ENCODE measurements at regions not wholly inside any gene's neighbourhood (a gene's known extent, or its start where the extent isn't known, plus 50 kb on each side); places are given as distances from the start of the nearest gene placed in this dataset.

- TF ChIP-seq CTCF (IDR thresholded peaks at IDR 0.05; ENCODE audit: borderline replicate concordance, extremely low read depth, low read length, poor library complexity, severe bottlenecking) = no peak
- TF ChIP-seq EZH2 (IDR thresholded peaks at IDR 0.05; ENCODE audit: borderline replicate concordance, low read depth, low read length, severe bottlenecking) = no peak
- Histone ChIP-seq H3K9ac (ENCODE audit: low read depth, low read length) (no peak overlapping the region), H3K36me3 (ENCODE audit: insufficient read depth, low read length) (no peaks in the 10 kb centered on the region), H3K79me2 (ENCODE audit: insufficient read depth, low read length) (no peaks in the 10 kb centered on the region), H3K4me2 (ENCODE audit: insufficient read depth, low read length) (no peak overlapping the region), H2AFZ (ENCODE audit: low read depth, low read length) (no peak overlapping the region), H4K20me1 (ENCODE audit: insufficient read depth, low read length) (no peaks in the 10 kb centered on the region), H3K27me3 (ENCODE audit: insufficient read depth, low read length, poor library complexity) (no peaks in the 10 kb centered on the region), H3K4me1 (ENCODE audit: insufficient read depth, low read length) (no peaks in the 10 kb centered on the region), H3K9me3 (ENCODE audit: insufficient read depth, low read length, severe bottlenecking) (no peaks in the 10 kb centered on the region), H3K27ac (ENCODE audit: low read length) (no peak overlapping the region), H3K4me3 (ENCODE audit: low read depth in 1 of 2, low read length in 2 of 2) (no peak overlapping the region)
- no peak for DNase-seq
- no peak for ATAC-seq (ENCODE audit: insufficient read depth, low read depth)
Observed at GRCh38 chr1:208643005-208643597, 398.9 kb upstream of the PLXNA2 start.

GRCh38 chr1:208644401-208645160 lies 400.4 kb upstream of the PLXNA2 start:
- Histone ChIP-seq H3K4me2 (ENCODE audit: insufficient read depth, low read length) (no peak overlapping the region), H3K36me3 (ENCODE audit: insufficient read depth, low read length) (no peaks in the 10 kb centered on the region), H3K4me1 (ENCODE audit: insufficient read depth, low read length) (no peaks in the 10 kb centered on the region), H3K27me3 (ENCODE audit: insufficient read depth, low read length, poor library complexity) (no peaks in the 10 kb centered on the region), H3K9me3 (ENCODE audit: insufficient read depth, low read length, severe bottlenecking) (no peaks in the 10 kb centered on the region), H4K20me1 (ENCODE audit: insufficient read depth, low read length) (no peaks in the 10 kb centered on the region), H3K79me2 (ENCODE audit: insufficient read depth, low read length) (no peaks in the 10 kb centered on the region), H3K4me3 (ENCODE audit: low read depth in 1 of 2, low read length in 2 of 2) (no peak overlapping the region), H2AFZ (ENCODE audit: low read depth, low read length) (no peak overlapping the region), H3K9ac (ENCODE audit: low read depth, low read length) (no peak overlapping the region), H3K27ac (ENCODE audit: low read length) (no peak overlapping the region)
- no peak for TF ChIP-seq EZH2 (IDR thresholded peaks at IDR 0.05; ENCODE audit: borderline replicate concordance, low read depth, low read length, severe bottlenecking)
- no peak for TF ChIP-seq CTCF (IDR thresholded peaks at IDR 0.05; ENCODE audit: borderline replicate concordance, extremely low read depth, low read length, poor library complexity, severe bottlenecking)
- no peak for DNase-seq
- ATAC-seq (ENCODE audit: insufficient read depth, low read depth) = no peak

- H3K4me1 ChIP-seq (ENCODE audit: insufficient read depth, low read length) = no peaks in the 10 kb centered on the region
- H2AFZ ChIP-seq (ENCODE audit: low read depth, low read length) = no peak overlapping the region
- DNase-seq (no peak), ATAC-seq (ENCODE audit: insufficient read depth, low read depth) (no peak)
- H3K27me3 ChIP-seq (ENCODE audit: insufficient read depth, low read length, poor library complexity) = peaks cover 2% of the 10 kb centered on the region
- no peak overlapping the region for H3K4me2 ChIP-seq (ENCODE audit: insufficient read depth, low read length)
- H3K79me2 ChIP-seq (ENCODE audit: insufficient read depth, low read length) = no peaks in the 10 kb centered on the region
- no peak overlapping the region for H3K4me3 ChIP-seq (ENCODE audit: low read depth in 1 of 2, low read length in 2 of 2)
- no peak overlapping the region for H3K27ac ChIP-seq (ENCODE audit: low read length)
- no peaks in the 10 kb centered on the region for H4K20me1 ChIP-seq (ENCODE audit: insufficient read depth, low read length)
- no peak overlapping the region for H3K9ac ChIP-seq (ENCODE audit: low read depth, low read length)
- no peaks in the 10 kb centered on the region for H3K9me3 ChIP-seq (ENCODE audit: insufficient read depth, low read length, severe bottlenecking)
- TF ChIP-seq CTCF (IDR thresholded peaks at IDR 0.05; ENCODE audit: borderline replicate concordance, extremely low read depth, low read length, poor library complexity, severe bottlenecking) (no peak), EZH2 (IDR thresholded peaks at IDR 0.05; ENCODE audit: borderline replicate concordance, low read depth, low read length, severe bottlenecking) (no peak)
- H3K36me3 ChIP-seq (ENCODE audit: insufficient read depth, low read length) = no peaks in the 10 kb centered on the region
Observed at GRCh38 chr1:208646431-208646830, 402.2 kb upstream of the PLXNA2 start.

Measured in DND-41 (cell line).